RPMI7951 (cell line): ENCODE measurements at regions not wholly inside any gene's neighbourhood (a gene's known extent, or its start where the extent isn't known, plus 50 kb on each side); places are given as distances from the start of the nearest gene placed in this dataset.
A peak's percentile ranks its signal among the peaks of the same experiment; 100 is the strongest.

ENCODE experiments used
- DNase-seq: peaks from one replicate; pipeline ENCODE4 v3.0.0-alpha.2; 2012; ENCODE audit warnings: low read depth

GRCh38 chr12:71071536-71072097, 86.2 kb downstream of the TSPAN8 start:
- no peak for DNase-seq

- DNase-seq = no peak
Measured at GRCh38 chr12:71070416-71071128, 87.2 kb downstream of the TSPAN8 start.

DNA sequence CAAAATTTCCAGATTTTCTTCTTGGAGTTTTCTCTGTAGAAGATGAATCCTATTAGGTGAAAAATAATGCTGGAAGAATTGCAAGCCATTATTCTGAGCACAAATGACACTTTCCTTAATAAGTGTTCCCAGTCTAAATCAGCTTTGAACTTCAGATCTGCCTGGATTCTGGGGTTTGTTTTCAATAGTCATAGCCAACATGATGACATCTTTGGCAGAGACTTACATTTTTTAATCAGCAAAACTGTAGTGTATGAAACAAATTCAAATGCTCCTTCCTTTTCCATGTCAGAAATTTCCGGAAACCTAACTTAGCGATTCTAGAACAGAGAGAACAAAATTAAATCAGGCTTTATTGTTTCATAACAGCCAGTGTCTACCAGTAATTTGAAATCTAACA, 88.5 kb downstream of the TSPAN8 start:
- no peak for DNase-seq

- DNase-seq = no peak
Measured at GRCh38 chr12:71063087-71063486, 94.7 kb downstream of the TSPAN8 start.

DNA sequence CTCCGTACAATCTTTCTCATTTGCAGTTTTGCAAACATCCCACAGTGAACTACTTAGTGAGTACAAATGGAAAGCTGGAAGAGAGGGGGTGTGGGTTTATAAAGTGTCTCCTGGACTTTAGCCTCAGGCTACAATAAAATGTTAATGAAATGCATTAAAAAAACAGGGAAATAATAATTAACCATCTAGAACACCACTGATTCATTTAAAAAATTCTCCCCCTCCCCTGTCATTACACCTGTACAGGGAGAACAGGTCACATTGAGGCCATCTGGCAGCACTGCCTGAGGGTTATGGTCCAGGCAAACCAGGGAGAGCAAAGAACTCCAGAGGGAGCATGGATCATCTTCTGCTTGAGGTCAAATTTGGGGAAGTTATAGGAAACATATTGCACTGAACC, 96.3 kb downstream of the TSPAN8 start:
- no peak for DNase-seq

DNA sequence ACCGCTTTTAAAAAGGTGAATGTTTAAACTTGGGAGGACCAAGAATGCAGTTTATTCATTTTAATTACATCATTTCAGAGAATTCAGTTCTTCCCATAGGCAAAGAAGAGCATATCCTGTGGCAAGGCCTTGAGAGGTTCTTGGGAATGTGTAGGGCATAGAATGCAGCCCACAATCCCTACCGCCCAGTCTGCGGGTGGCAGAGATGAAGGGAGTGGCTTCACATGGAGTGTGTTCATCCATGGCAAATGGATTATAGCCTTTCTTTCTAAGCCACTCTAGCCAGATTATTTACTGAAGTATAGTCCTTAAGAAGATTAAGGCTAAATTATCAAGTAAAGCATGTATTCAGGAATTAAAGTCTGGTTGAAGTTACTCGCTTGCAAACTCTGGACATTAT, 97.4 kb downstream of the TSPAN8 start:
- no peak for DNase-seq

- DNase-seq = peak; percentile 0
Measured at GRCh38 chr12:71057330-71057729, 100.5 kb downstream of the TSPAN8 start.

GRCh38 chr12:71054551-71054950, 103.2 kb downstream of the TSPAN8 start:
- no peak for DNase-seq

DNA sequence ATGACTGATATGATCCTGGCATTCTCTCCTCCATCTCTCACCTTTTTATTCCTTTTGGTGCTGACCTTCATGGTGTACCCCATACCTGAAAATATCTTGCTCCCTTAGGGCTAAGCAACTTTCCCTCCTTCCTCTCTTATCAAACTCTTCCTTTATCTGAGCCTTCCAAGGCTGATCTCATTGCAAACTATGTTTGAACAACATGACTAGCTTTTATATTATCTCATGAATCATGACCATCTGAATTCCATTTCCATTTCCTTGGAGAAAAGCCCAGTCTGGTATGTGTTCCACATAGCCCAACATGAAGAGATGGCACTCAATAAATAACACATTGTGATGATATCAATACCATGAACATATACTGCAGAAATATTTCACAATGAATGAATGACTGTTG, 111.6 kb downstream of the TSPAN8 start:
- no peak for DNase-seq

DNA sequence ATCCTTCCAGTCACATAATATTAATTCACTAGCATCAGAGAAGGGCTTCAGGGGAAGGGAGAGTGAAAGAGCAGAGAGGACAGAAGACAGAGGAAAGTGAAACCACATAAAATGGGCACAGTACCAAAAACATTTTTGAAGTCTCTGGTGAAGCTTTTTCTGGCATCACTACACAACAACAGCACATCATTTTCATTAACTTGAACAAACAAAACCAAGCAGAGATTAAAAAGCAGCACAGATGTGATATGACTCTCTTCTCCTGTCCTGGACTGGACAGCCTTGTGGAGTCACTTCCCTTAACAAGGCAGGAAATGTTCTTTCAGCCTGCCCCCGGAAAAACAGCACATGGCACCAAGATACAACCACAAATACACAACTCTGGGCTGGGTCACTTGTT, 112.0 kb downstream of the TSPAN8 start:
- DNase-seq = peak; percentile 9

DNA sequence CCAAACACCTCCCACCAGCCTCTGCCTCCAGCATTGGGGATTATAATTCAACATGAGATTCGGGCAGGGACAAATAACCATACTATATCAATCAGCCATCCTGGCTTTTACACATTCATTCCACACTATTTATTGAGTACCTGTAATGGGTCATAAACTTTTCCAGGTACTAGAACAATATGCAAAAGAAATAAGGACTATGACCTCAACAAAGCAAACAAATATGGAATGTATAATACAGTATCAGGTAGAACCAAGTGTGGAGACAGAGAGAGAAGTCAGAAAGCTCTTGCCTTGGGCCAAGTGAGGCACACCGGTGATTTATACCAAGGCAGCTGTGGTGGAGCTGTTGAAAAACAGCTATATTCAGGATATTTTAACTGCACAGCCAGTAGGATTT, 116.3 kb downstream of the TSPAN8 start:
- DNase-seq = no peak

DNA sequence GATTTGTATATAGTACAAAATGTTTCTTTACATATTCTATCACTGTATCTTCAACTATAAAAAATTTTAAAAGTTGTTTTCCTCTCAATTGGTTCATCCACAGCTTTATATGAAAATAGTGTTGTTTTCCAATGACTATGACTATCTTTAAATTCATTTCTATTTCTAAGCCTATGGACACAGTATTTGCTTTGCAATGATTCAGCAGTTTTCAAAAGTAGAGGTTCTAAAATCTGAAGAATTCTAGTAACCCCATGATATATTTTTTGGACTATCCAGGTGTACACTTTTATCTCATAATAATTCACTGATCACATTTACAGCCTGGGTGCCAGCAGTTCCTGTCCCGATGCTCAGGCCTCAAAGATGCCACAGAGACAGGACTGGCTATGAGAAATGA, 118.4 kb upstream of the PTPRR start:
- no peak for DNase-seq

- DNase-seq = no peak
Measured at GRCh38 chr12:71036526-71036925, 116.0 kb upstream of the PTPRR start.

GRCh38 chr12:71032933-71033332, 112.4 kb upstream of the PTPRR start:
- no peak for DNase-seq

DNA sequence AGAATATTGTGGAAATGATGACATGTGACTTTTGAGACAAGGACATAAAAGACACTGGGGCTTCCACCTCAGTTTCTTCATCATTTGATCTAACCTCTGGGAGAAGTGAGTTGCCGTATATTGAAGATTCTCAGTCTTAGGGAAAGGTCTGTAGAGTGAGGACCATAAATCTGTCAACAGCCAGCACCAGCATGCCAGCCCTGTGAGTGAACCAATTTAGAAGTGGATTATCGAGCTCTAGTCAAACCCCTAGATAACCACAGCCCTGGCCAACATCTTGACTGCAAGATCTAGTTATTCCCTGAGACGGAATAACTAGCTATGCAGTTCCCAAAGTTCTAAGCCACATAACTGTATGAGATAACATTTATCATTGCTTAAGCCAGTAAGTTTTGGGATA, 108.8 kb upstream of the PTPRR start:
- DNase-seq = no peak

GRCh38 chr12:71027856-71028255, 107.3 kb upstream of the PTPRR start:
- DNase-seq = no peak

GRCh38 chr12:71024827-71025226, 104.3 kb upstream of the PTPRR start:
- DNase-seq = no peak

DNA sequence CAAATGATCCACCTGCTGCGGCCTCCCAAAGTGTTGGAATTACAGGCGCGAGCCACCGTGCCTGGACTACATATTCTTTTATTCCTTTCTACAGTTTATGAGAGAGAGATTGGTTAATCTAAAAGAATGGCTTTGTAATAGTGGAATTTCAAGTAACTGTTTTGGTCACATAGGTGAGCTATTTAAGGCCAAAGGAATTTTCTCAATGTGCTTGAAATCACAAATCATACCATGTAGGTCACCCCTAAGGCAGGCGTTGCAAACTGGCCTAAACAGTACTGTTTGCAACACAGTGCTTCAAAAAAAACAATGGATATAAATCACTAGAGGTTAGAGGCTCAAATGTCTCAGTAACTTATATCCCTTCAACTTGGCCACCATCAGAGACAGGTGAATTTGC, 103.7 kb upstream of the PTPRR start:
- DNase-seq = no peak

GRCh38 chr12:71021491-71021890, 101.0 kb upstream of the PTPRR start:
- DNase-seq = no peak

- DNase-seq = no peak
Measured at GRCh38 chr12:71019282-71019831, 98.8 kb upstream of the PTPRR start.

- no peak for DNase-seq
Measured at GRCh38 chr12:71018682-71019081, 98.1 kb upstream of the PTPRR start.

GRCh38 chr12:71014180-71014785, 93.7 kb upstream of the PTPRR start:
- DNase-seq = peak; percentile 26

DNA sequence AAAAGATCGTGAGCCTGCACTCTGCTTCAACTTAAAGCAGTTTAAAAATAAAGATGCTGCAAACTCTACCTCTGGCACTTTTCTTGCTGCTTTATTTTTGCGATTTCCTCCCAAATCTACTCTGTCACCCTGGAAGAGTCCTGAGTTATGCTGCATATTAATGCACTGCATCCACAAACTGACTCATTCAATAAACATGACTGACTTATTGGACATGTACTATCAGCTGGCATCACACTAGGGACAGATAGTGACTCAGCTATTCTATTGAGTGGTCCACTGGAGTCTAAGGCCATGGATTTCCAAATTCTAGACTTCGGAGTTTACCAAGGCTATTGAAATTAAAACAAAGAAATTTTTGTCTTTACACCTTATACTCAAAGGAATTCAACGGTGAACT, 90.7 kb upstream of the PTPRR start:
- DNase-seq = peak; percentile 2
